T47D (cell line): ENCODE measurements at regions not wholly inside any gene's neighbourhood (a gene's known extent, or its start where the extent isn't known, plus 50 kb on each side); places are given as distances from the start of the nearest gene placed in this dataset.

Experiments
- DNase-seq, 2 experiments: peaks; one replicate each; pipeline versions ENCODE4 v3.0.0 to v3.0.0-alpha.2; 2011 to 2012; ENCODE audit warnings: low read depth in 1 of 2, low spot score in 1 of 2
- JUND ChIP-seq: IDR thresholded peaks from 2 replicates; pipeline ENCODE4 v1.6.1; 2012; ENCODE audit warnings: low read depth
- in situ Hi-C: cut with HindIII; loops from 2 replicates; pipeline ENCODE4 v1.10.0; 2016; ENCODE audit warnings: low sequenced_read_pairs, low pct_unique_long_range_greater_than_20kb

GRCh38 chr7:130887182-130887956 lies 153.4 kb upstream of the KLF14 start:
- in situ Hi-C loops: no loop called here
- no peak for TF ChIP-seq JUND
- DNase-seq: no peak

DNA sequence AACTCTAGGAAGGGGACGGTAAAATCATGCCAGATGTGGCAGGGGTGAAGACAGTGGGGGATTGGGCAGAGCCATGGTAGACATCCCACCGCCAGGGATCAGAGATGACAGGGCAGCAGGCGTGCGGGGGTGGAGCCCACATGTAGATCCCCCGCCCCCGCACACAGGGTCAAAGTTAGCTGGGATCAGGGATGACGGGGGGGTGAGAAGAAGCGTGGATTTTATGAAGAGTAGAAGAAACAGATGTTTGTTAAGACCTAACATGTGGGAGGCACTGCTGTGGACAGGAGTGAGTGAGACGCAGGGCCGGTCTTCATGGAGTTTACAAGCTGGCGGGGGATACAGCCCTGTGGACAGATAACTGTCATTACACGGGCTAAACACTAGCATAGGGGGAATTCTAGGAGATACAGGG lies 154.0 kb upstream of the KLF14 start:
- no peak for DNase-seq
- in situ Hi-C loops: no loop called here
- TF ChIP-seq JUND: no peak

- in situ Hi-C loops: no loop called here
These were observed 154.5 kb upstream of the KLF14 start for GRCh38 chr7:130888468-130888867.

DNA sequence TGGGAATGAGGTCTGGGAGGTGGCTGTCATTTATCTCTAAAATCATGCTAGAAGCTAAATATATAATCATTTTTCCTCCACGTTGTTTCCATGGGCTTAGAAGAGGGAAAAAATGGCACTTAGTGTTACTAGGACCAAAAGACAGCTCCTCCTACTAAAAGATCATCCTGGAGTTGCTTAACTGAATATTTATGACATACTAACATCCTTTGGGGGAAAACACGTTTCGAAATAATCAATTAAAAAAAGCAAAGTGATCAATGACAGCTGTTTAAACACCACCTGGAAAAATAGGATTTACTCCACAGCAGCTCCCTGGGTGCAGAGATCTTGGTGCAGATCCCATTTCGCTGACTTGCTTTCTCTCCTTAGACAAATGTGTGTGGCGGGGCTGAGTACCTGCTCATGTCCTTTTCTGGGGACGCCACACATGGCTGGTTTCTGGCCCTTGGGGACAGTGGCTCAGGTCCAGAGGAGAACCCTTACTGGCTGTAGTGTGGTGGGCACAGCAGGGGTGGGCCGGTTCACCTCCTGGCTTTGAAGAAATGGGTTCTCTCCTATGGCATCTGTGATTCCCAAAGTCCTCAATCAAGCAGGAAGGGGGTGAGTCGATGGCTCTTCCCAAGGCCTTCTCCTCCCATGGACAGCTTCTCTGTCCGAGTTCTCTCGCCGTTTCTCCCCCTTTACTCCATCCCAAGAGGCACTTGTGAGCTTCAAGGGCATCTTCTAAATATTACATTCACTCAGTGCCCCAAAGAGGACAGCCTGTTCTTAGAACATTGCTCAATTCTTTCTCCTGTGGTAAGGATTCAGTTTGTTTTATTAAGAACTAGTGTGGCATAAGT lies 156.4 kb upstream of the KLF14 start:
- TF ChIP-seq JUND: no peak
- in situ Hi-C loops: no loop called here
- no peak for DNase-seq

More at GRCh38 chr7:130888468-130888867, 154.5 kb upstream of the KLF14 start:
- no peak for TF ChIP-seq JUND
- DNase-seq: no peak

- no peak for TF ChIP-seq JUND
- no peak for DNase-seq
- in situ Hi-C loops: no loop called here
These were observed 157.5 kb upstream of the KLF14 start for GRCh38 chr7:130891254-130892094.

DNA sequence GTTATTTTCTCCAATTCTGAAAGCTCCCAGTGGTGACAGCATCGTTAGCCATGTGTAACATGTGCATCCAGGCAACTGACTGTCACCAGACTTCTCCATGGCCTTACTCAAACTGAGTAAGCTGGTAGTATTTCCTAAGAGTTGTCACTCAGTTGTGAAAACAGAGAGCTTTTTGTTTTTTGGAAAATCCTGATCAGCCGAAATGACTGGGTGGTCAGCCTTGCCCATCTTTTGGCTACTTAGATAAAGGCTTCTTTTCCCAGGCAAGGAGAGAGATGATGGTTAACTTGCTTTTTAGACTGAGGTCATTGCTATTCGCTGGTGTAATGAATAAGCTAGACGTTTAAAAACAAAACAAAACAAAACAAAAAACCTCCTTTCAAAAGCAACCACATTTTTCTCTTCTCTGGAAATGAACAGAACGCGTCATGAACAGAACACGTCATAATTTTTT lies 159.5 kb upstream of the KLF14 start:
- no peak for DNase-seq
- in situ Hi-C loops: no loop called here
- no peak for TF ChIP-seq JUND

- TF ChIP-seq JUND: no peak
- in situ Hi-C loops: no loop called here
- DNase-seq: no peak
These were observed 160.3 kb upstream of the KLF14 start for GRCh38 chr7:130894146-130894908.

DNA sequence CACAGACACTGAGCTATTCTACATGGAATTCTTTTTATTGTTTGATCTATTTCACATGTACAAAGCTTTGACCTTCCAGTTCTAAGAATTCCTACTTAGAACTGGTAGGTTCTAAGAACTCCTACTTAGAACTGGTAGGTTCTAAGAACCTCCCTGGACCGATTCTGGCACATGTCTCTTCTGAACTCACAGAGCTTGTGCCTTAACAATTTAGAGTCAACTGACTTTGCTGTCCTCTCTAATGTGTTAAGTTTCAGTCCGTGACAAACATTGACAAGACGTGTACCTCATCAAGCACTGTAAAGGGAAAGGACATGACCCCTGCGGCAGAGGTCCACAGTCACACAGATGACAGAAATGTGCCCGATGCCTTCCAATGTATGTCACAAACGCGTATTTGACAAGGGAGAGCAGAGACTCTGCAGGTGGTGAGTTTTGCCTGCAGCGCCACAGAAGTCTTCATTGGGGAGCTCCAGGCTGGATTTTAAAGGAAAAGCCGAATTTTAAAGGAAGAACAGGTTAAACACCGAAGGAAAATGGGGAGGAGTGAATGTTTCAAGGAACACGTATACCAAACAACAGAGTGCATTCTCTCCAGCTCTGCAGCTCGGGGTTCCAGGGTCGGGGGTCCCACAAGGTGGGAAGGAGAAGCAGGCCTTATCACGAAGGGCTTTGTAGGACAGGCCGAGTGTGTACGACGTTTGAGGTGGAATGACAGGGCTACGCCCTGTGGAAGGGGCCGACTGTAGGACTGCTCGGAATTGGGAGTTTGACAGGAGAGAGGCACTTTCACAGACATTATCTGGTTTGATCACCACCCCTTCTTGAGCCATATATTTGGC lies 161.1 kb upstream of the KLF14 start:
- no peak for TF ChIP-seq JUND
- no peak for DNase-seq
- in situ Hi-C loops: no loop called here

GRCh38 chr7:130896051-130896881 lies 162.3 kb upstream of the KLF14 start:
- no peak for DNase-seq
- no peak for TF ChIP-seq JUND
- in situ Hi-C loops: no loop called here

DNA sequence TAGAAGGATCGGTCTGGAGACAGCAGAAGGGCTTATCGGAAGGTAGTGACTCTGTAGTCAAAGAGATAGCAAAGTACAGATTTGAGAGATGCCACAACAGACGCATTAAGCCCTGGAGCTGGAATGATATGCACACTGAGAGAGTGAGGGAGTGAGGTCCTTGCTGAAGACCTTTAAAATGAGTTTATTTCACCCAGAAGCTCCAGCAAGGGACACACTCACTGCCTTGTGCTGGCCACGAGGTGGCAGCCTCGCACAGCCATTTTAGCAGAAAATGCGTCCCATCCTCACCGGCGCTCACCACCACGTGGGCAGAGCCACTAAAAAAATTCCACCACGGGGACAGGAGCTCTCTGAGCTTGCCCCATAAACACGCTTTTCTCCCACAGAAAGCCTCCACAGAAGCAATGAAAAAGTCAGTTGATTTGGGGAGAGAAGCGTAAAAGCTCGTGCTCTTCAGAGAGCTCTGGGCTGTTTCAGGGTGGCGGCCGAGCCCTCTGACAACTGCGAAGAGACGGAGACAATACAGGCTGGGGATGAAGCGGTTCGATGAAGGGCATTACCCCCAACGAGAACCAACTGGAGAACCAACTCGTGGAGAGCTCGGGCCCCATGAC lies 163.0 kb upstream of the KLF14 start:
- in situ Hi-C loops: no loop called here
- TF ChIP-seq JUND: no peak
- DNase-seq: peak; percentile 33 to 73
